AG04450 (cell line): ENCODE measurements at regions not wholly inside any gene's neighbourhood (a gene's known extent, or its start where the extent isn't known, plus 50 kb on each side); places are given as distances from the start of the nearest gene placed in this dataset.
"Not testable (repeated sequence)": the region's sequence is repeated elsewhere in the genome, so short reads cannot be mapped to it uniquely, and the experiment has no call there.

Source experiments
- CTCF ChIA-PET: fragments of 300-600, 350-600 bp; formaldehyde crosslinking; extraction: SDS; loops from one replicate; lab custom pipeline; 2022; ENCODE audit warnings: antibody characterized with exemption, inconsistent platforms; lab: Charles Lee
- POLR2A ChIA-PET: fragments of 350-600 bp; formaldehyde crosslinking; extraction: SDS; loops from one replicate; lab custom pipeline; 2021; ENCODE audit warnings: antibody characterized with exemption, inconsistent platforms; lab: Yijun Ruan, JAX
- DNase-seq: peaks from one replicate; pipeline ENCODE4 v3.0.0-alpha.2; 2011; ENCODE audit warnings: low read depth, low spot score
- H3K27ac ChIP-seq: one replicate; pipeline ENCODE4 v1.5.1; 2012; ENCODE audit warnings: low read depth, low read length, control low read depth
- H3K27me3 ChIP-seq: one replicate; pipeline ENCODE4 v1.6.0; 2012; ENCODE audit warnings: low read length; ENCODE audit not compliant: control insufficient read depth, insufficient read depth
- H3K4me3 ChIP-seq: 2 replicates; pipeline ENCODE4 v1.5.1; 2011; ENCODE audit warnings: mild to moderate bottlenecking, low read depth, low read length, control low read depth
- H3K9me3 ChIP-seq: 2 replicates; pipeline ENCODE4 v1.5.1; 2012; ENCODE audit warnings: low read length; ENCODE audit not compliant: control insufficient read depth, insufficient read depth
- CTCF ChIP-seq: IDR thresholded peaks from 2 replicates; pipeline ENCODE4 v1.5.1; 2011; ENCODE audit warnings: low read depth, low read length, control low read depth, inconsistent platforms

- H3K27me3 ChIP-seq: no peaks in the 10 kb centered on the region
- H3K4me3 ChIP-seq: no peak overlapping the region
- DNase-seq: no peak
- ChIA-PET POLR2A (no interaction called here), CTCF (interaction anchor here (0.6 kb wide), 1 partner anchor 280 kb away, joined by 3 read pairs; no protein-coding TSS in a partner anchor)
- H3K27ac ChIP-seq: no peak overlapping the region
- TF ChIP-seq CTCF: no peak
- H3K9me3 ChIP-seq: peaks cover 5% of the 10 kb centered on the region; the same call in 1 of the 2 replicates
Measured at GRCh38 chr21:16460936-16461335, 731.2 kb downstream of the USP25 start.

GRCh38 chr21:16464211-16464889 is 734.6 kb downstream of the USP25 start:
- H3K9me3 ChIP-seq, DNase-seq, H3K27me3 ChIP-seq, H3K4me3 ChIP-seq, H3K27ac ChIP-seq, CTCF ChIA-PET, POLR2A ChIA-PET: not testable (repeated sequence)

- CTCF ChIA-PET: no interaction called here
- no peak for DNase-seq
- POLR2A ChIA-PET: interaction anchor here (0.6 kb wide), 1 partner anchor 27 kb away, joined by 3 read pairs; no protein-coding TSS in a partner anchor
- Histone ChIP-seq H3K27ac (no peak overlapping the region), H3K9me3 (peaks cover 5% of the 10 kb centered on the region; the same call in 1 of the 2 replicates), H3K27me3 (no peaks in the 10 kb centered on the region), H3K4me3 (no peak overlapping the region)
- no peak for TF ChIP-seq CTCF
Measured at GRCh38 chr21:16468184-16468583, 738.4 kb downstream of the USP25 start.

- no peak overlapping the region for H3K27ac ChIP-seq
- POLR2A ChIA-PET: no interaction called here
- CTCF ChIA-PET: interaction anchor here (0.8 to 1.8 kb wide), 2 partner anchors 11 to 13 kb away, joined by 3 to 5 read pairs; no protein-coding TSS in a partner anchor
- no peaks in the 10 kb centered on the region for H3K27me3 ChIP-seq
- DNase-seq: no peak
- no peaks in the 10 kb centered on the region for H3K9me3 ChIP-seq
- no peak for TF ChIP-seq CTCF
- H3K4me3 ChIP-seq: no peak overlapping the region
Measured at GRCh38 chr21:16473988-16474387, 744.2 kb downstream of the USP25 start.

GRCh38 chr21:16476056-16476825 is 746.5 kb downstream of the USP25 start:
- DNase-seq: no peak
- ChIA-PET POLR2A (no interaction called here), CTCF (no interaction called here)
- no peak overlapping the region for H3K27ac ChIP-seq
- H3K27me3 ChIP-seq: no peaks in the 10 kb centered on the region
- H3K4me3 ChIP-seq: no peak overlapping the region
- H3K9me3 ChIP-seq: no peaks in the 10 kb centered on the region
- no peak for TF ChIP-seq CTCF
